ENCODE measurements at regions not wholly inside any gene's neighbourhood (a gene's known extent, or its start where the extent isn't known, plus 50 kb on each side); places are given as distances from the start of the nearest gene placed in this dataset.

DNA sequence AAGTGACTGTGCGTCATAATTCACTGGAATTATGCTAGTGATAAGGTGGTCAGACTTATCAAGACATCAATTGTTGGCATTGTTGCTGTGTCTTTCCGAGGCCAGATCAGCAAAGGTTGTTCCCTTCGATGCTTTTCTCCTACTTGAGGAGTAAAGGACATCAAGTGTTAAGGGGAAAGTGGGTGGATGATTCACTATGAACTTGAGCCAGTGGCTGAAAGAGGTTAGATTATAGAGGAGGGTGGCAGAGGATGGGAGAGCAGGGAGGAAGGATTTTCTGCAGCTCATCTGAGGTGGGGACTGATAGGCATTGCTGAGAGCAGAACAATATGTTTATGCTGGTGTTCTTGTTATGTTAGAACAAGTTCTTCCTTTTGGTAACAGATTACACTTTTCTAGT, 131.4 kb upstream of the AGR3 start:
- no peak overlapping the region for H3K4me3 ChIP-seq (ENCODE audit: low read depth, low read length)
- no peak for DNase-seq (ENCODE audit: low read depth)

DNA sequence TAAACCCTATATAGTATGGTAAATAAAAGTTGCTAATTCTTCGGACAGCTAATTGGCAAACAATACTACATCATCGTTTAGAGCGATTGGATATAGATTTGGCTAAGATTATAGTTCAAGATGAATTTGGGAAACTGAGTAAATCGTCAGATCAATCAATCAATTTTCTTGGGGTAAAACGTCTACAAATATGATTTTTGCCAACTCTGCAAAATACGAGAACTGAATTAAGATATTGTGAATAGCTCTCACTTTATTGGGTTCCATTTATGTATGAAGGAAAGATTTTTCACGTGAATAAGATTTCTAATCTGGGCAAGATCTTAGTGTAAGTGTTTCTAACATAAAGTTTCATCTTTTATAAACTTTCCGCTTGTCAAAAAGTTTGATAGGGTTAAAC, 132.9 kb upstream of the AGR3 start:
- DNase-seq (ENCODE audit: low read depth): no peak
- no peak overlapping the region for H3K4me3 ChIP-seq (ENCODE audit: low read depth, low read length)

DNA sequence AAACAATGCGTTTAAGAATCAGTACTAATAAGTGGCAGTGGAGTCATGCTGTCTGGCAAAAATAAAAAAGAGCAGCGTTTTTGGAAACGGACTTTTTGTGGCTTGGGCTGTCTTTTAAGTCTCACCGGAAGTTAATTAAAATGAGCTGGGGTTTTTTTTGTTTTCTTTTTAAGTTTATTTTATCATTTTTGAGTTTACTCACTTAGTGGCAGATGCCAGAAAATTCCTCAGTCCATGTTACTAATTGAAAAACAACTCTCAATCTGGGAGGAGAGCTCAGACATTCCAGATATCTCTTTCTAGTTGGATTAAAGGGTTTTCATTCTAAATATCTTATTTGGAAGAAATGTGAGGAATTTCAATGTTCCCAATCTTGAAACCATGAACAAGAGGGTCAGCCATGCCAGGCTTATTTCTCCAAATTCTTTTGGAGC, 133.8 kb upstream of the AGR3 start:
- H3K4me3 ChIP-seq (ENCODE audit: low read depth, low read length): no peak overlapping the region
- no peak for DNase-seq (ENCODE audit: low read depth)

DNA sequence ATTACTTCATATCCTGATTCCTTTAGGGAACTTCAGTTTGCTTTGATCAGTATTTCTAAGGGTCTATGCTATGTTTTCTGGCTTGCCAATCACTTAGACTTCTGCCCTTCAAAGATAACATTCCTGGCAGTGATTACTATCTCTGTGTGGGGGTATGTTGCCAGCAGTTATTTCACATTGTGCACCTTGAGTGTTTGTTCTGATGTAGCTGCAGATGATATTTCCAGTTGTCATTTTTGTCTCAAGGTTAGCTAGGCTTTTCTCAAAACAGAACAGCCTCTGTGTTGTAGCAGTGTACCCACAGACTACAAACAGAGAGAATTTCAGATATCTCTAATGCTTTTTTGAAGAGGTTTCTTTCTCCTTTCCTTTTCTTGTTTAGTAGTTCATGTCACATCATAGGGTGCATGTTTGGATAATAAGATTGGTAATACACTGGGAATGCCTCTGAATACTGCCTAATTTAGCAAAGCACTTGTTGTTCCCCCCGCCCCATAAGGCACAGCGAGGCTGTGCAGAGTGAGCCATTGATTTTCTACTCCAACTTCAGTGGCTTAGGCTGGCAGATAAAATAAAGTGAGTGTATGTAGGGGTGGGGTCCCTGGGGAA, 134.7 kb upstream of the AGR3 start:
- no peak for DNase-seq (ENCODE audit: low read depth)
- H3K4me3 ChIP-seq (ENCODE audit: low read depth, low read length): no peak overlapping the region

DNA sequence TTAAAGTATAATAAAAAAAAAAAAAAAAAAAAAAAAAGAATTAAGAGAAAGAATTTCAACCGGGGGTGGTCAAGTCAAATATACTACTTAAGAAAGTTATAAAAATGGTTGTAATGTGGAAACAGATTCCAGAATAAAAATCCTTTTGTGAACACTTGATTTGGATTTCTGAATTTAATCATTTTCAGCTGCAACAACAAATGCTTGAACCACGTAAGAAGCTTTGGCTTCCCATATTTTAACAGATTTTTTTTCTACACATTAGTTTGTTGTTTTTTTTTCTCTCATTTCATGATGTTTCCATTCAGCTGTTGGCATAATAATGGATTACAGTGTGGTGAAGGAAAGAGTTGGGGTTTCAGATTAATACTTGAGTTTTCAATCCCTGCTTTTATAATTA, 137.3 kb upstream of the AGR3 start:
- H3K4me3 ChIP-seq (ENCODE audit: low read depth, low read length): no peak overlapping the region
- no peak for DNase-seq (ENCODE audit: low read depth)

DNA sequence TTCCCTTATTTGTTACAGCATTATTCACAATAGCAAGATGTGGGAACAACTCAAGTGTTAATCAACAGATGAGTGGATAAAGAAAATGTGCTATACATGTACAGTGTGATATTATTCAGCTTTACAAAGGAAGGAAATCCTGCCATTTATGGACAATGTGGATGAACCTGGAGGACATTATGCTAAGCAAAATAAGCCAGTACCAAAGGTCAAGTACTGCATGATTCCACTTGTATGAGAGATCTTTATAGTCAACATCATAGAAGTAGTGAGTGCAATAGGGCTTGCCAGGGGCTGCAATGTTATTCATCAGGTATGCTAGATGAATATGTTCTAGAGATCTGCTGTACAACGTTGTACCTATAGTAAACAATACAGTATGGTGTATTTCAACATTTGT, 138.5 kb upstream of the AGR3 start:
- no peak for DNase-seq (ENCODE audit: low read depth)
- H3K4me3 ChIP-seq (ENCODE audit: low read depth, low read length): no peak overlapping the region

DNA sequence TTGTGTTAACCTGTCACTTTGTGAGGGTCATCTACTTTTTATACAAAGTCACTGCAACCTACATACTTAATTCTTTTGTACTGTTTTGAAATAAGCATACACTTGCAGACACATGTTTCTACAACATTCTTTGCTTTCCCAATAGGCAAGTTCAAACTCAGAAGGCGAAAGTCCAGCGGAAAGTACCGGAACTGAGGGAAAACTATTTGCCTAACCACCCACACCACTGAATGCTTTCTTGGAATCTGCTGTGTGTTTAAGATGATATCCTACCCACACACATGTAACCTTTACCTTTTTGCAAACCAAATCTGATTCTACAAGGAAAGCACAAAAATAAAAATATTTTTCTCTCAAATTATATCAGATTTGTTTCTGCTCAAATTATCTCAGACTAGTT, 139.4 kb upstream of the AGR3 start:
- no peak overlapping the region for H3K4me3 ChIP-seq (ENCODE audit: low read depth, low read length)
- DNase-seq (ENCODE audit: low read depth): no peak

DNA sequence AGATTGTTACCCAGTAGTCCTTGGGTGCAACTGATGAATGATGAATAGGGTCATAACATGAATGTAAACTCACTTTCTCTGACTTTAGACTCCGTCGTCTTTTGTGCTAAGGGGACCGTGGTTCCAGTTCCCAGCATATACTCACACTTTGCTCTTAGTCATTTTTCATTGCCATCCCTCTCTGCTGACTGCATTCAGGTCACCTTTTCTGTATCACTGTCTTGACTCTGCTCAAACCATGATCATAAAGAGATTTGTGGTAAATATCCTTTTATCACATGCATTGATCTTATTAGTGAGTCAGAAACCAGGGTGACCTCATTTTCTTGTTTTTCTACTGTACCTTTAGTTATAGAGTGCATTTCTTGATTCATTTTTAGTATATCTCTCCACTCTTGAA, 141.1 kb upstream of the AGR3 start:
- DNase-seq (ENCODE audit: low read depth): no peak

DNA sequence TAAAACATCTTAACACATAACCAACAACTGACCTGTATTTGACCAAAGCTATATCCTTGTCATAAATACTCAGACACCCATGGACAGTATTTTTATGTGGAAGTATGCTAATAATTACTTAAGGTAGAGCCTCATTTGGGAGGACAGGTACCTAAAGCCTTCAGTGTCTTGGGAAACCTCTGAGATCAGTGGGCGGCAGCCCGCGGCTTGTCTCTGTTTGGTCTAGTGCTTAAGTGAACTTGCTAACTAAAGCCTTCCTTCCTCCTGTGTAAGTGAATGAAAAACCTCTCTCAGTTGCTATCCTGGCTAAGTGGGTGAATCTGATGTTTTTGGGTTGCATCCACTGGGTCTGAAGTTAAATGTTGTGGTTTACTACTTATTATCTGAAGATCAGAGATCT, 144.5 kb upstream of the AGR3 start:
- no peak overlapping the region for H3K4me3 ChIP-seq (ENCODE audit: low read depth, low read length)

More for the DNA sequence above, 141.1 kb upstream of the AGR3 start:
- H3K4me3 ChIP-seq (ENCODE audit: low read depth, low read length): no peak overlapping the region

DNA sequence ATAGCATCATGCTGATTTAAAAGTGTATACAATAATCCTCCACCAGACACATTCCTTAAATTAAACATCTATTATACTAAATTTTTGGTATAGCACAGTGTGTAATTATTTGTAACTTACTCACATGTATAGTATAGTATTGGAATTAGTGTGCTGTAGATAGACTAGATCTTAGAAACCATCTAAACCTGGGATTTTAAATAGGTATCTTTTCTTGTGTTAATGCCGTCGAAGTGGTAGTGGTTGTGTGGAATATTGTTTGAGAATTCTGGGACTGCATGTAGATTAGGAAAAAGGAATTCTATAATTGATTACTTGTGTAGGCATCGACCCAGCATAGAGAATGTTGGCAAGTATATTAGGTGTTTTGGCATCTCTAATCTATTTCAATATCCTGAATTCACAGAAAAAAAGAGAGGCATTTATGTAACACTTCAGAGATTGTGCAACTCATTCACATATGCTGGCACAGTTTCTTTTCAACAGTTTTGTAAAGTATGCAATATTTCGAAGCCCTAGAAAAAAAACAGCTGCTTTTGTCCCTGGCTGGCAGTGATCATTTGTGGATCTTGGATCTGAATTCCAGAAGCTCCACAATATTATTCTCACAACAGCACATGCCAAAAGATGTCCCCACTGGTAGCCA, 145.5 kb upstream of the AGR3 start:
- DNase-seq (ENCODE audit: low read depth): peak; percentile 28
- H3K4me3 ChIP-seq (ENCODE audit: low read depth, low read length): no peak overlapping the region

More for the DNA sequence above, 144.5 kb upstream of the AGR3 start:
- DNase-seq (ENCODE audit: low read depth): no peak

DNA sequence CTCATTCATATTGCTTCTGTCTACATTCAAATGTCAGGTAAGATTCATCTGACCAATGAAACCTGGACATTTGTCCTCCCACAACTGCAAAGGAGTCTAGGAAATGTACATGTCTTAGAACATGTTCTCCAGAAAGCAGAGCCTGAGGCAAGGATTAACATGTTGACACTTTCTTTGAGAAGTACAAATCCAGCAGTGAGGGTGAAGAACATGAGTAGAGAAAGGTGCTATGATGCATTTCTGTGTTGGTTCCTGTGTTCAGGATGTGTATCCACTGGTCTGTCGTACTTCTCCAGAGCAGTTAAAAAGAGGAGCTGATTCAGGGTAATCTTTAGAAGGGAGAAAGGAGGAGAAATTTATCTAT, 146.0 kb upstream of the AGR3 start:
- no peak overlapping the region for H3K4me3 ChIP-seq (ENCODE audit: low read depth, low read length)
- DNase-seq (ENCODE audit: low read depth): no peak

DNA sequence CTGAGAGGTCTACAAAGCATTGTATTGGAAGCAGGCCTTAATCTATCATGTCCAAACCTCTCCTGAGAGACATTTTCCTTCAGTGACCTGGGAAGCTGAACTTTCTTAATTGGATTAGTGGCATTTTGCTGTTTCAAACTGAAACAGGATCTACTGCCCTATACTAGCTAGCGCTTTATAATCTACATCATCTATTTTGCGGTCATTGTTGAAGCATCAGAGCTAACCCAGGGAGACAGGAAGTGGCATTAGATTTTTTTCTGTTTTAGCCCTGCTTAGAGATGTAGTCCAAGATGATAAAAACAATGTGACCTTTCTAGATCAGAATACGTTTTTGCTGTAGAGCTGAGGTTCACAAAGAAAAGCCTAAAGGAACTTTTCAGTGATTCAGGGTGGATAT, 147.4 kb upstream of the AGR3 start:
- DNase-seq (ENCODE audit: low read depth): no peak
- no peak overlapping the region for H3K4me3 ChIP-seq (ENCODE audit: low read depth, low read length)

DNA sequence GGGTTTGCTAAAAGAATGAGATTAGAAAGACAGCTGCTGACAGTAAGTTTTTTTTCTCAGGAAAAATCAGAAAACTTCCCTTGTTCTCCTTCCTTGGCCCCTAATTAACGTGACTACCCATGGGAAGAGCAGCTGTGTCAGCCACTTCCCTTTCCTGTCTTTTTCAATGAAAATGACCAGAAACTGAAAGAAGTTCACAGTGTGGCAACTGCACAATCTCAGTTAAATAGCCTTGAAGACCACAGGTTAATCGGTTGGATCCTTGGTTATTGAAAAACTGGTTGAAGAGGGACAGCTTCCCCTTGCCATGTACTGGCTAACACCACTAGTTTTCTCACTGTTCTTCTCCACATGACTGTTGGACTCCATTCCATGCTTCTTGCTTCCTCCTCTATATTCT, 148.8 kb upstream of the AGR3 start:
- DNase-seq (ENCODE audit: low read depth): no peak
- no peak overlapping the region for H3K4me3 ChIP-seq (ENCODE audit: low read depth, low read length)

DNA sequence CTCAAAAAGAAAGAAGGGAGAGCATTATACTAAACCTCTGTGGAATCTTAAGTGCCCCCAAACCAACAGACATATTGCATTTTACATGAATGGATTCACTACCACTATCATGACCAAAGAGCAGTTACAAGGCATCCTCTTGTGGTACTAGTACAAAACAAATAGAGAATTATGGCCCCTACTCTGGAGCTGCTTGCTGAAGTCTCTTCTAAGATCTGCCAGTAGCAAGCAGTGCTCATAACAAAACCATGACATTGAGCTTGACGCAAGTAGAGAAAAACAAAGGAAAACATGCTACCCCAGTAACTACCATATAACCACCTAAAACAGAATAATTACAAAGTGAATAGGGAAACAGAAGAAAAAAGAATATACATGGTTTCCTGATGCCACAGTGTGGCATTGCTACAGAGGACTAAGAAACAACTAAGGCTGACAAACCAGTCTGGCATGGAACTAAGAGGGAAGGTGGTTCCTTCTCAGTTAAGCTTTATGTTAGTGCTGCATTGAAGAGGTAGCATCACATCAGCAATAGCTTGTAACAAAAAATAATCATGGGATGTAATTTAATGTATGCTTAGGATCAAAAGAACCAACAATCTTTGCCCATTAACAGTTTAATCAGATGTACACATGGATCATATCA, 150.2 kb upstream of the AGR3 start:
- no peak overlapping the region for H3K4me3 ChIP-seq (ENCODE audit: low read depth, low read length)
- no peak for DNase-seq (ENCODE audit: low read depth)

DNA sequence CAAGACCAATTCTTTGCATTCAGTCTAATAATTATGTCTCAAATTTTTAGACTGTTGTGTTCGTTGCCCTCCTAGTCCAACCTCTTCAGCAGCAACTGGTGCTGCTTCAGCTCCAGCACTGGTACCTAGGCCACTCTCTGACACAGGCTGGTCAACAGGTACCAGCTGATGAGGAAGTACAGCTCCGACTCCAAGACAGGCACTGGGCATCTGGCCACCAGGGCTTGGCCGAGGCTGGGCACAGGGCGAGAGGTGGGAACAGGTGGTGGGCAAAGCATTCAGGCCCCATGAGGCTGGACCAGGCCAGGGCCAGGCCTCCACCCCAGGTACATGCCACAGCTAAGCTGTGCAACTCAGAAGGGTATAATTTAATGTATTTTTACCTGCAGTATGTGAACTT, 151.5 kb upstream of the AGR3 start:
- no peak overlapping the region for H3K4me3 ChIP-seq (ENCODE audit: low read depth, low read length)
- no peak for DNase-seq (ENCODE audit: low read depth)

DNA sequence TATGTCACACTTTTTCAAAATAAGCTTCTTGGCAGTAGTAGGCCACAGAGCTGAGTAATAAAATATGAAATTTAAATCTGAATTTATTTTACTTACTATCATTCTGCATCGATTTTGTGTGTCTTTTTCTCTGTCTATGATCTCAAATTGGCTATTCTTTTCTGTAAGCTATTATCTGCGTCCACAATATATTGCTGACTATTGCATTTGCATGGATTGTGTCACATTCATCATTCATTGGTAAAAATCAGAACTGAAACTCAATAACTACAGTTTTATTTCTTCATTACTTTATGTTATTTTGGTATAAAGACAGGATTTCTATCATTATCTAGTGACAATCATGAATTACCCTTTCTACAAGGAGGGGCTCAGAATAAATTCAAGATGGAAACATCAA, 154.8 kb upstream of the AGR3 start:
- no peak for DNase-seq (ENCODE audit: low read depth)
- H3K4me3 ChIP-seq (ENCODE audit: low read depth, low read length): no peak overlapping the region

DNA sequence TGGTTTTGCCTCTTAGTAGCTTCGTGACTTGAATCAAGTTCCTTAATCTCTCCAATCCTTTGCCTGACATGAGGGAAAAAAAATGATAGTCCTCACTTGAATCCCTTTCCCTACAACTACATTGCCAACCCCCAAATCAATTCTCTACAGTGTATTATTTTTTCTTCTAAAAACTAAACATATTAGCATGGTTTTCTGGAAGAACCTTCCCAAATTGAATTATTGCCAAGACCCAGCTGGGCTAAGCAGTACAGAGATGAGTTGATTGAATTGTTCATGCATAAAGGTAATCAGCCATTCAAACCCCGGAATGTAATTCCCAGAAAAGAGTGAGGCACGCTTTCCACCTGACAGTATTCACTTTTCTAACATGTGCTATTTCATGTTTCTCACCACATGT, 155.6 kb upstream of the AGR3 start:
- DNase-seq (ENCODE audit: low read depth): no peak
- no peak overlapping the region for H3K4me3 ChIP-seq (ENCODE audit: low read depth, low read length)

DNA sequence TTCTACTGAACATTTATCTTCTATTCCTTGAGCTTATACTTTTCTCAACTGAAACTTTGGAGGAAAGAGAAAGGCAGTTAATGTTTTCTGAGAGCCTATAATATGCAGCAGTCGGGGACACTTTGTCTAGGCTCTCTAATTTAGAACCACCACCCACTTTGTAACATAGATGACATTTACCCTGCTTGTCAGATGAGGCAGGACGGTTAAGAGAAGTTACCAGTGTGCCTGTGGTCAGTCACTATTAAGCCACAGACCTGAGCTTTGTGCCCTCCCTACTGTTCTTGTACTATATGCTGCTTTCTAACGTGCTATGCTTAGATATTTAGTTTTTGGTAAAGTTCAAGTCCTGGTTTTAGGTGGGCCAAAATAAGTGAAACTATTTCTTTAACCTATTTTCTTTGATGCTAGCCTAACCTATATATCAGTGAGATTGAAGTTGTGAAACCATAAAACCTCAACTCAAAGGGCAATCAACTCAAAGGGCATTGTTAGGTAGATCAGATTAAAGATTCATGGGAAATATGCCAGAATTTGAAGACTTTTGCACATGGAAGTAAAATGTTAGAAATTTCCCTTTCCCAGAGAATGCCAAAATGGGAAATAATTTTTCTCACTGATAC, 156.5 kb upstream of the AGR3 start:
- no peak overlapping the region for H3K4me3 ChIP-seq (ENCODE audit: low read depth, low read length)
- no peak for DNase-seq (ENCODE audit: low read depth)

DNA sequence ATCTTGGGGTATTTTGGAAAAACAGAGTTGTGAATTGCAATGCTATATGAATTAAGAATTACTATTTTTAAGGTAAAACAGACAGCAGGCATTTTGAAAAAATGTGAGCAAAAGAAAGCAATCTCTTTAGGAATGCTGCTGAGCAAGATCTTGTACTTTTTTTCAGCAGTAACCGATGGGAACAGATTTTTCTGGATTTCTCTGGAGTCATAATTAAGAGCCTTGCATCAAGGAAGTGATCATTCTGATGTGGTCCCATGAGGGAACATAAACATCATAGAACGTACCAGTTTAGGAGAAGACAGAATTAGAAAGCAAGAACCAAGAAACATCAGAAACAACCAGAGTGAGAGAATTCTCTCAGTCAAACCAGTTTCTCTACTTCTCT, 157.0 kb upstream of the AGR3 start:
- no peak for DNase-seq (ENCODE audit: low read depth)
- no peak overlapping the region for H3K4me3 ChIP-seq (ENCODE audit: low read depth, low read length)

DNA sequence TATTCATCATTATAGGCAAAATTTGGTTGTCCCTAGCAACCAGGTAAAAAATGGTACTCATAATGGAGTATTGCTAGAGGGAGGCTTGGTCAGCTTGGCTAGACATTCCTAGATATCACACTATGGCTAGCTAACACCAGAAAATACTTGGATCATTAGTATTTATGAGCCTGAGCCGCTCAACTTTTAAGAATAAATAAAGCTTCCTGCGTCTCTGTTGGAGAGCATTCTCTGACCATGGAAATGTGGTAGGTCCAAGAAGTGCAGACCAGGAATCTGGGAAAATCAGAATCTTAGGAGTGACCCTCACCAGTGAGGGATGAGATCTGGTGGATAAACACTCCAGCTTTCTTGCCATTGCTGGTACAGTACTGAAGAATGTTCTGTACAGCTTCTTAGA, 157.6 kb upstream of the AGR3 start:
- H3K4me3 ChIP-seq (ENCODE audit: low read depth, low read length): no peak overlapping the region
- no peak for DNase-seq (ENCODE audit: low read depth)

DNA sequence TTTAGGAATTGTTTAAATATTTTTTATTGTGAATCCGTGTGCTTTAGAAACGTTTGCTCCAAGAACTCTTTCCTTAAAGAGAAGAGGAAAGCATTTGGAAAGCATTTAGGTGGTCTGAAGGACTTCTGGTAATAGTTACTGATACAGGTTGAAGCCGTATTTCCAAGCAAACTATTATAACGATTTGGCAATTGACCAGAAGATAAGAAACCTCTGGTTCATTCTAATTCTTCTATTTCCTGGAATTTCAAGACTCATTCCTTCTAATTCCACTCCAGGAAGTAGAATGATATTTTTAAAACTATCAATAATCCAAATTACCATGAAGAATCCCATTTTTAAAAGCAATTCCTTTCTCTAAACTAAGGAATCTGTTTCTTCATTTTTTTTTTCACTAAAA, 158.9 kb upstream of the AGR3 start:
- DNase-seq (ENCODE audit: low read depth): no peak
- no peak overlapping the region for H3K4me3 ChIP-seq (ENCODE audit: low read depth, low read length)

Data from skeletal muscle cell (primary cell).